Middle frontal gyrus (tissue), 1 donor: ENCODE measurements at regions not wholly inside any gene's neighbourhood (a gene's known extent, or its start where the extent isn't known, plus 50 kb on each side); places are given as distances from the start of the nearest gene placed in this dataset.
"Not testable (repeated sequence)": the region's sequence is repeated elsewhere in the genome, so short reads cannot be mapped to it uniquely, and the experiment has no call there.

Experiments
- DNase-seq: peaks from one replicate; pipeline ENCODE4 v3.0.0-alpha.2; 2015; ENCODE audit warnings: low spot score; ENCODE audit errors: extremely low spot score

DNA sequence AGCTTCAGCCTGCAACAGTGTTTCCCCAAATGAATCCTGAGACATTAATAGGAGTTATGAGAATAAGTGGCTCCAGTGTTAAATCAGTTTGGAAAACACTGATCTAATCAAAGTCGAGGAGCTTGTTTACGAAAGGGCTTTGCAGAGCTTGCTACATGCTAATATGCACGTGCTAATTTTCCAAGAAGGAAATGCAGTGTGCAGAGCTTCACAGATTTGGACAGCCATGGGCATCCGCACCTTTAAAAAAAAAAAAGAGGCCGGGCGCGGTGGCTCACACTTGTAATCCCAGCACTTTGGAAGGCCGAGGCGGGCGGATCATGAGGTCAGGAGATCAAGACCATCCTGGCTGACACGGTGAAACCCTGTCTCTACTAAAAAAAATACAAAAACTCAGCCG, 79.7 kb upstream of the LMO2 start:
- not testable (repeated sequence) for DNase-seq

DNA sequence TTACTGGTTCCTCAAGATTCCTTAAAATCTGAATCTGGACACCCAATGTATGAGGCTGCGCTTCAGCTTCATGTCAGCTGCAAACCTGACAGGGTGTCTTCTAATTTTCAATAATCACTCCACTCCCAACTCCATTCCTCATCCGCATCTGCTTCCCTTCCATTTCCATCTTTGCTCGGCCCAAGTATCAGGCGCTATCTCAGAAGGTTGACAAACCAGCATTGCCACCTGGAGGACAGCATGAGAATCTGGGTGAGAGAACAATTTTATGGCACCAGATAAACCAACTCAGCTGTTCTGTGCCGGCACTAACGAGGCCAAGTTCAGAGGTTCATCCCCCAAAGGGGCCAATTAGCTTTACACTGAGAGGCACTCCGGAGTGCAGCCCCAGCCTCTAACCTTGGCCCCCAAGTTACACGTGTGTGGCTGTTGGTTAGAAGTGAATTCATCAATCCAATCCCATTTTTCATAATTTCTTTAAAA, 79.1 kb upstream of the LMO2 start:
- DNase-seq = no peak

DNA sequence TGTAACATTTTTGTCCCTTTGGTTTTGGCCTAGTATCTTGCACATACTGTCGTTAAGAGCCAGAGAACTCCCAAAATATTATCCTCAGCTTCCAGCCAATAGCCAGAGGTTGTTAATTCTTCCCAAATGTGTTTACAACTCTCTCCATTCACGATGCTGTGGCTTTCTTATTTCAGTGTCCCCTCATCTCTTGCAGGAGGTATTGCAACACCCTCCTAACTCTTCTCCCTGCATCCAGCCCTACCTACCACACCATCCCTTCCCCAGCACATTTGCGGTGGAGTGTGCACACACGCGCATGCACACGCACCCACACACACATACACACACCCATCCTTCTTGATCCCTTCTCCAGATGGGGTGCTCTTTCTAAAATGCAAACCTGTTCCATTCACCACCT, 75.6 kb upstream of the LMO2 start:
- DNase-seq = no peak

DNA sequence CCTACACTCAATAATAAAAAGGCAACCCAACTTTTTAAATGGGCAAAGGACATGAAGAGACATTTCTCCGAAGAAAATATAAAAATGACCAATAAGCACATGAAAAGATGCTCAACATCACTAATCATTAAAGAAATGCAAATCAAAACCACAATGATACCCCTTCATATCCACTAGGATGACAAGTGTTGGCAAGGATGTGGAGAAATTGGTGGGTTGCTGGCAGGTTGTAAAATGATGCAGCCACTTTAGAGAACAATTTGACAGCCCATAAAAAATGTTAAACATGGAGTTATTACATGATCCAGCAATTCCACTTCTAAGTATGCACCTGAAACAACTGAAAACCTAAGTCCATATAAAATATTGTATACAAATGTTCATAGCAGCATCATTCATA, 73.2 kb upstream of the LMO2 start:
- DNase-seq = no peak

DNA sequence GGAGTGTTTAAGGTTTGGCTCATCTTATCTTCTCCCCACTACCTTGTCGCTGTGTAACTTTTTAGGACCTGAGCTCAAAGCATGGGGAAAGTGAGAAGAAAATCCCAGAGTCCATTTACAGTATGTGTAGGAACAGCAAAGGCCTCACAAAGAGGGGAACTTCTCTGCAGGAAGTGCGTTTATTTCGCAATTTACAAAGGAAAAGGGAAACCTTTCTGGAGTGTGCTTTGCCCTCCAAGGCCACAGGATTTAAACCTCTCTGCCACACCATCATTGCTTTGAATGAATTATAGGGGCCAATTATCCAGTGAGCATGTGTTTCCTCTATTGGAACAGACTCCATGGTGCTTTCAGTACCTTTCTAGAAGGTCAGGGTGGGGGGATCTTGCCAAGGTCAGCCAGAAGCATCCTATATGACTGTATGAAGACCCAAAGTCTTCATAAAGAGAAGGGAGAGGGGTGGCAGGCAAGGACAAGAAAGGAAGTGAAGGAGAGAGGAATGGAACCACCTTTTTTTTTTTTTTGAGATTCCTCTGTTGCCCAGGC, 68.1 kb upstream of the LMO2 start:
- no peak for DNase-seq

DNA sequence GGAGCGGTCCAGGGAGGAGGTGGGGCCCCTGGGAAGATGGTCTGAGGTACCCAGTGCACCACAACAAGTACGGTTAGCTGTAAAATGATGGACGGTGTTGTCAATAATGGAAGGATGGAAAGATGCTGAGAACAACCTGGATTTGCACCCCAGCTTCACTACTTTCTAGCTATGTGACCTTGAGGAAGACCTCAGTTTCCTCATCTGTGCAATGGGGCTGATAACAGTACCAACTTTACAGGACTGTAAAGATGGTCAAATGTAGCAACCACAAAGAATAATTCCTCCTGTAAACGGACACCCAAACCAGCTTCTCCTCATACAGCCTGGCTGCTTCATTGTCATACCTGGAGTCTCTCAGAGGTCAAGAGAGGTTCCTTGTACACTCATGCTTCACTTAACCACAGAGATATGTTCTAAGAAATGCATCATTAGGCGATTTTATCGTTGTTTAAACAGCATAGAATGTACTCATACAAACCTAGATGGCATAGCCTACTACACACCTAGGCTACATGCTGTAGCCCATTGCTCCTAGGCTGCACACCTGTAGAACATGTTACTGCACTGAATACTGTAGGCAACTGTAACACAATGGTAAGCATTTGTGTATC, 65.5 kb upstream of the LMO2 start:
- DNase-seq = no peak

DNA sequence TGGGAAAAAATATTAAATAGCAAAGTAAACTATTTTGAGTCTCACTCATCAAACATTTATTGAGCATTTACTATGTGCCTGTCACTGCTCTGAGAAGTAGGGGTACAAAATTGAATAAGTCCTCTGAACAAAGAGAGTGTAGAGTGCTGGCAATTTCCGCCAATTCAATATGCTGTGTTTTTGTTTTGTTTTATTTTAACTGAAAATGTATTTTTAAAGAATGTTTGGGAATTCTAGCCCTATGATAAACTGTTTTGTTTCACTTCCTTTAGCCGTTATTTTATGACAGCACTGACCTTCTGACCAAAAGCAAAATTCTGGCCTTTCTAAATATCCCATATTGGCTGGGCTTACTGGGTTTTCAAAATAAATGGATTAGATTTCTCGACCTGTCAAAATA, 64.7 kb upstream of the LMO2 start:
- no peak for DNase-seq

DNA sequence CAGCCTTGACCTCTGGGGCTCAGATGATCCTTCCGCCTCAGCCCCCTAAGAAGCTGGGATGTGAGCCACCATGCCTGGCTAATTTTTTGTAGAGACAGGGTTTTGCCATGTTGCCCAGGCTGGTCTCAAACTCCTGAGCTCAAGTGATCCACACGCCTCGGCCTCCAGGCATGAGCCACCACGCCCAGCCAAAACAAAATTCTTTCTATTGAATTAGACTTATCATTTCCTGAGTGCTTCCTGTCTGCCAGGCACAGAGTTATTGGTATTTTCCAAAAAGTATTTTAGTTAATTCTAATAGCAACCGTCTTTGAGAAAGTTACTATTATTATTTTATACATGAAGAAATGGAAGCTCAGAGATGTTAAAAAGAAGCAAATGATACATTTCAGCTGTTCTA, 61.4 kb upstream of the LMO2 start:
- no peak for DNase-seq

DNA sequence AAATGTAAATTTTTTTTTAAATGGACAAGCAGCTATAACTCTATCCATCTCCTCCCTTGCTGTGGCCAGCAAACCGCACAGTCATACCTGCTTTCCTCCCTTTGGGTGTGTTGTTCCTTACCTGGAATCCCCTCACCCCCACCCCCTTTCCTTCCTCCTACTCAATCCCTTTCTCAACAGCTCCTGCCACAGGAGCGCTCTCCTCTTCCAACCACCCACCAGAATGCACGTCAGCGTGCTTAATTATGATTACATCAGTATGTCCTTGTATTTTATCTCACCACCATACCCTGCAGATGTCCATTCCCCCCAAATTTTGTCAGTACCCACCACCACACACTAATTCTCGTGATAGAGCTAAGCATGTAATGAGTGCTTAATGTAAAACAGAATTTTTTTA, 60.9 kb upstream of the LMO2 start:
- DNase-seq = no peak

DNA sequence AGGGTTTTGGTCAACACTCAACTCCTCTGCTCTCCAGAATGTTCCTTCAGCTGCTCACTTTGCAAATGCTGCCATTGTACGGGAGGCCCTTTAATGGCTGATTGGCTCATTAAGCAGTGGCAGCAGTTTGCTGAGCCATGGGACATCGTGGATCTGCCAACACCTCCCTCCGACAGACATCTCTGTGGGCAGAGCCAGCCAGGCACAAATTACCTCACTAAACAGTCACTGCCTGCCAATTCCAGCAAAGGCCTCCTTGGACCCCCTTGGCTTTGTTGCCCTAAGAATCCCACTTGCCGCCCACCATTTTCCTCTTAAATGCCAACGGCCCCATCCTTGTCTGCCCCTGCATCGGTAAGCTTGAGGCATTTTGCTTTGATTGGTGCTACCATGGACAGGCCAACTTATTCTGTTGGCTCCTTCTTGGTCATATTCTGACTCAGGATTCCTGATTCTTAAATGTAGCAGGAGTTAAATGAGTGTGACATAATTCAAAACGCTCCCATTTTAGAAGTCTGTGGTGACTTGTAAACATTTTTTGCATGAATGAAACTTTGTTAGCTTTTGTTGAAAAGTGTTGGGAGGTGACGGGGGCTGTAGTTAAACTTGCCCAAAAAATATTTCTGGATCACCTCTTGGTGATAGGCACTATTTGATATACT, 57.5 kb upstream of the LMO2 start:
- DNase-seq = no peak

DNA sequence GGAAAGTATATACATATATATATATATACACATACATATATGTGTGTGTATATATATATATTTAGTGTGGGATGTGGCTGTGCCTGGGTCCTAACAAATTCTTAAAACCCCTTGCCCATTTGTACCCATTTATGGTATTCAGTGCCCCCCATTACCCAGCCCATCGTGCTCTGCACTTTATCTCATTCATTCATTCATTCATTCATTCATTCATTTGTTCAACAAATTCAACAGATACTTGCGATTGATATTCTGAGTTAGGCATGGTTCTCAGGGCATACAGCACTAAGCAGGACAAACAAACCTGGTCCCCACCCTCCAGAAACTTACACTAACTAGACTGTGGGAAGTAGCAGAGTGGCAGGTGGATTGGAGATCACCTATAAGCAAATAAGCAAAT, 56.6 kb upstream of the LMO2 start:
- DNase-seq = no peak

DNA sequence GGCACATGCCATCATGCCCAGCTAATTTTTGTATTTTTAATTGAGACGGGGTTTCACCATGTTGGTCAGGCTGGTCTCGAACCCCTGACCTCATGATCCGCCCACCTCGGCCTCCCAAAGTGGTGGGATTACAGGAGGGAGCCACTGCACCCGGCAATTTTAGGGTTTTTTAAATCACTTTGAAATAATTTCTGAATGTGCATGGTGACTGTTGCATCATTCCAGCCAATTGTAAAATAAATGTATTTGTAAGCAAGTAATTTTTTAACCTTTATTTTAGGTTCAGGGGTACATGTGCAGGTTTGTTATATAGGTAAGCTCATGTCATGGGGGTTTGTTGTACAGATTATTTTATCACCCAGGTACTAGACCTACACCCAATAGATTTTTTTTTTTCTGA, 56.0 kb upstream of the LMO2 start:
- not testable (repeated sequence) for DNase-seq

DNA sequence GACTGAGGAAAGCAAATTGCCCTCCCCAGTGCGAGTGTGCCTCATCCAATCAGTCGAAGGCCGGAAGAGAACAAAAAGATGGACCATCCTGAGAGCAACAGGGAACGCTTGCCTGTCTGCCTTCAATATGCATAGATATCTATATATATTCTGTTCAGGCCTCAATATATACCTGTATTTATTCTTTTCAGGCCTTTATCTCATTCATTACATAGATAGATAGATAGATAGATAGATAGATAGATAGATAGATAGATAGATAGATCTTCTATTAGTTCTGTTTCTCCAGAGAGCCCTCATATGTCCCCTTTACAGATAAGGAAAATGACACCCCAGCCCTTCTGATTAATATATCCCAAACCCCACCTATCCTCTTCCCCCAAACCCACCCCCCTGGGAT, 55.1 kb upstream of the LMO2 start:
- DNase-seq = no peak

DNA sequence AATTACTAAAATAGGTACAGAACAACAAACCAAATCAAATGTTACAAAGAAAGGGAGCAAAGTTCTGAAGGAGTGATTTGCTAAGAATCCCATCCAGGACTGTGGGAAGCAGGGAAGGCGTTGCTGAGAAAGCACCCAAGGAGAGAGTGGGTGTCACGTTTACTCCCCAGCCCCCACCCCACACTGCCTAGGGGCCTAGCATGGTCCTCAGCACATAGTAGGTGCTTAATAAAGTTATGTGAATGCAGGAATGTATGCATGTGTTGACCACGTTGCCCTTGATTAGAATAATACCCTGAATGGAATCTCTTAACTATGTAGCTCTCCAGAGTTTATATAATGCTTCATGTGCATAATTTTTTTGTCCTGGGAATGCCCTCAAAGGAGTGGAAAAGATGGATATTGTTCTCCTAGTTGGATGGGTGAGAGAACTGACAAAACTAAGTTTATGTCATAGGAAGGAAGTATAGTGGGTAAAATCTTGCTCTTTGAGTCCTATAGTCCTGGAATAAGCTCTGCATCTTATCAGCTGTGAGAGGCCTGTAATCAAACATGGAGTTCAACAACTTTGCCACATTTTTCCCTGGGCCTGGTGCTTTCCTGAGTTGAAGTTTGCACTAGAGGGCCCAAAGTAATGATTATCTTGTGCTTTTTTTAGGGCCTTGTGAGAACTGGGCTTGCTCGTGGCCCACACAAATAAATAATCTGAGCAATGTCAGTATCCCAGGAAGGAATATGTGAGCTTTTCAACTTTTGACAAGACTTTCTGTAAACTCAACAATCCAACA, 53.8 kb upstream of the LMO2 start:
- DNase-seq = no peak

DNA sequence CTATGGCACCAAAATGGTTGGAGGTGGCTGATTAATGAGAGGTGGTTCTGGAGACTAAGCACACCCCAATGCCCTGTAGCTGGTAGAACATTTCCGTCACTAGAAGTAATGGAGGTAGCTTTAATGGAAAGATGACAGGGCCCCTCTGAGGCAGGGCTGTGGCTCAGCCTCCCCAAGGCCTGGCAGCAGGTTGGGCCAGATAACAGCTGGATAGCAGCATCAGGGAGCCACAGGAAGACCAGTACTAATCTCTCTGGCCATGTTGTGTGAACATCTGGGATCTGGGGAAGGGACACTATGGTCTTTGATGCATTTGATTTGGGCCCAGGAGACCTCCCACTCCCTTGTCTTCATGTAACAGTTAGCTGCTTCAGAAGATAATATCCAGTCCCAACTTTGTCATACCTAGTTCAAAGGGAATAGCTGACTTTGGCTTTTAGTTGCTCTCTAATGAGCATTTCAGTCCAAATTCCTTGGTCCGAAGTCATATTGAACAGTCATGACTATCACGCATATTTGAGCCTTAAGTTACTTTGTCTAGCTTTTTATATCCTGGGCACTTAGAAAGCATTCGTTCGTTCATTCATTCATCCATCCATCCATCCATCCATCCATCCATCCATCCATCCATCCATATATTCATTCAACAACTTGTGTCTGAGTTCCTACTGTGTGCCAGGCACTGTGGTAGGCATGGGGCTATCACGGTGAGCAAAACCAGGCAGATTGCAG, 53.0 kb upstream of the LMO2 start:
- DNase-seq = no peak

DNA sequence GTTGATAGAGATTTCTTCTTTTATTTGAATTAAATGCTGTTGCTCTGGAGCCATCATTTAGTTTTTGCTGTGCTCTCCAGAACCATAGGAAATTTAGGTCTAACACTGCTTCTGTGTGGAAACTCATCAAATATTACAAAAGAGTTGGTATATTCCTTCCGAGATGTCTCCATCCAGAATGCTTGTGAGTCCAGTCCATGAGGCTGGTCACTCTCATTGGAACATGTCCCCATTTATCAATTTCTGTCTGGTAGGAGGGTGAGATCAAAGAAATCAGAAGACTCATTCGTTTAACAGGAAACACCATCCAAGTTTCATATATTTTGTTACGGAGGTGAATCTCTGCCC, 52.4 kb upstream of the LMO2 start:
- DNase-seq = no peak

DNA sequence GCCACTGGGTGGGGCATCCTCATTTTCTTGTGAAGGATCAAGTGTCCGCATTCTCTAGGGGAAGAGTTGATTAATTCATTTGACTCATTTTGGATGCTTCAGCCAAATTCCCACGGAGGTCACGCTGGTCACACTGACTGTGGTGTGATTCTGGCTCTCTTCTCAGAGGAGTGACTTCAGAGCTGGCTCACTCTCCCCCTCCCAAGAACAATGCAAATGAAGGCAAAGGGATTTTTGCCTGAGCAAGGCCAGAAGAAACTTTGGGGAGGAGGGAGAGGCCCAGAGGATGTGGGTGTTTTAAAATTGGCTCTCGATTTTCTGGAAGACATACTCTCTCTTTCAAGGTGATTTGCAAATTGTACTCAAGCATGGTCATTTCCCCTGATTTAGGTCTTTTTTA, 51.1 kb upstream of the LMO2 start:
- no peak for DNase-seq

DNA sequence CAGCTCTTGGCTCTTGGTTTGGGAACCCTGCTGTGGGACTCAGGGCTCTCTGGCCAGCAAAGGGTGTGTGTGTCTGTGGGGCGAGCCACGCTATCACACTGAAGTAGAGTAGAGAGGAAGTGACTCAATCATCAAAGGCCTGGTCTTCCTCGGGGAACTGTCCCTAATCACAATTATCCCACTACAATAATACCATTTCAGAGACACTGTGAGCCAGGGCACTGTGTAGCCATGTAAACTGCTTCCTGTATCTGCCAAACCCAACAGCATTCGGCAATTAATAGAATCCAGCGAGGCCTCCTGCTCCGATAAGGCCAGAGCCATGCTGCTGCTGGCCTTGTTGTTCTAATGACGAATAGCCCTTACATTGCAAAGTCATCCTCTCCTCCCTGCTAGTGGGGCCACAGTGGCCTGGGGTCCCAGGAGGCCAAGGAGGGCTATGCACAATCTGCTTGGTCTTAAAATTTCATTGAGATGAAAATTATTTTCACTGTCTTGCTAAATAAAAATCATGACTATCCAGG, 49.8 kb upstream of the LMO2 start:
- DNase-seq = no peak
